HG03039 (cell line): ENCODE measurements at regions not wholly inside any gene's neighbourhood (a gene's known extent, or its start where the extent isn't known, plus 50 kb on each side); places are given as distances from the start of the nearest gene placed in this dataset.
"Not testable (repeated sequence)": the region's sequence is repeated elsewhere in the genome, so short reads cannot be mapped to it uniquely, and the experiment has no call there.

ENCODE experiments used
- ATAC-seq: cut with Tn5 transposase; IDR thresholded peaks from one replicate; pipeline ENCODE4 v1.9.1; 2021; ENCODE audit warnings: mild to moderate bottlenecking, moderate library complexity; ENCODE audit not compliant: unreplicated experiment

DNA sequence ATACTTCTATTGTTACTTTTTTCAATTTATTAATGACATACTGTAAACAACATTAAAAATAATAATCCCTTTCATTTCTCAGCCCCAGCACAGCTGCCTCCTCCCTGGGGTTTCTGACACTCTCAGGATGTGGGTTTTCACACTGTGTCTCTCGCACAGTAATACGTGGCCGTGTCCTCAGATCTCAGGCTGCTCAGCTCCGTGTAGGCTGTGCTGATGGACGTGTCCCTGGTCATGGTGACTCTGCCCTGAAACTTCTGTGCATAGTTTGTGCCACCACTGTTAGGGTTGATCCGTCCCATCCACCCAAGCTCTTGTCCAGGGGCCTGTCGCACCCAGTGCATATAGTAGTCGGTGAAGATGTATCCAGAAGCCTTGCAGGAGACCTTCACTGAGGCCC is 159.9 kb downstream of the POTEB start:
- ATAC-seq: not testable (repeated sequence)

DNA sequence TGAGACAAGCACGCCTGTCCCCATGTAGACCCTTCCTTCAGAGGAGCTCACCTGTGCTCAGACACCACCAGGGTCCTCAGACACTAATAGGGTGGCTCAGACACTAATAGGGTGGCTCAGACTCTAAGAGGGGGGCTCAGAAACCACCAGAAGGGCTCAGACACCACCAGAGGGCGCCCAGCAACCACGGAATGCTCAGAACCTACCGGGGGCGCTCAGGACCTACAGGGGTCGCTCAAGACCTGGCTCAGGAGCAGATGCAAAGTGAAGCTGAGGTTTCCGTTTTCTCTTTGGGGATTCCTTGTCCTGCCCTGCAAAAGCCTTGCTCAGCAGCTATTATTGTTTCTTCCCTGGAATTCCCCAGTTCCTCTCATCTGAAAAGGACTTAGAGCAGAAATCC is 172.1 kb downstream of the POTEB start:
- ATAC-seq: peak; percentile 78

DNA sequence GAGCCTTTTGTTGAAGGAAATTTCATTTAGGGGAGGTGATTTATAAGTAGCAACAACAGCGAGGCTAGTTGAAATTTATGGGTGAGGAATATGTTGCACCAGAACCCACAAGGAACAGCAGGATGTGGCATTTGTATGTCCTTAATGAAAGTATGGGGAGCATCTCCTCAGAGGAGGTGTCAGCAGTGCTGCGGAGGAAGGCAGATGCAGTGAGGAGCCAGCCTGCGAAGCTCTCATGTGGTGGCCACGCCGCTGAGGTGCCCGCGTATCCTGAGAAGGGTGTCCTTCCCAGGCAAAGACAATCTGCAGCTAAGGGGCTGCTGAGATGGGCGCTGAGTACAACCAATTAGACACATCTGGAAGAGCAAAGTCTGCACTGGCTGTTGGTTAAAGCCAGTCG is 178.9 kb downstream of the POTEB start:
- ATAC-seq: not testable (repeated sequence)

DNA sequence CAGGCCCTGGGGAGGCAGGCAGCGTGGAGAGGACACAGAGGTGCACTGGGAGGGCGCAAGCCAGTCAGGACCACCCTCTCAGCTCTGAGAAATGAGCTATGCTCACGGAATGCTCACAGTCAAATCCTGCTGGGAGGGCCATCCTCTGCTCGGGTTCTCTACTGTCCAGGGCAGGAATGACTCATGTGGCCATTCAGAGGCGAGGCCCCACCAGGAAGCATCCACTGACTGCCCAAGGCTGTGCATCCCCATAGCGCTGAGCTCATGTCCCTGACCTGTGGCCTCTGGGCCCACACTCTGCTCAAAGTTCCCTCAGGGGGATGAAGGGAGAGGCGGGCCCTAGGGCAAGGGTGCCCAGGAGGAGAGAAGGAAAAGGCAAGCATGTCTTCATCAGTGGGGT is 182.4 kb downstream of the POTEB start:
- not testable (repeated sequence) for ATAC-seq

DNA sequence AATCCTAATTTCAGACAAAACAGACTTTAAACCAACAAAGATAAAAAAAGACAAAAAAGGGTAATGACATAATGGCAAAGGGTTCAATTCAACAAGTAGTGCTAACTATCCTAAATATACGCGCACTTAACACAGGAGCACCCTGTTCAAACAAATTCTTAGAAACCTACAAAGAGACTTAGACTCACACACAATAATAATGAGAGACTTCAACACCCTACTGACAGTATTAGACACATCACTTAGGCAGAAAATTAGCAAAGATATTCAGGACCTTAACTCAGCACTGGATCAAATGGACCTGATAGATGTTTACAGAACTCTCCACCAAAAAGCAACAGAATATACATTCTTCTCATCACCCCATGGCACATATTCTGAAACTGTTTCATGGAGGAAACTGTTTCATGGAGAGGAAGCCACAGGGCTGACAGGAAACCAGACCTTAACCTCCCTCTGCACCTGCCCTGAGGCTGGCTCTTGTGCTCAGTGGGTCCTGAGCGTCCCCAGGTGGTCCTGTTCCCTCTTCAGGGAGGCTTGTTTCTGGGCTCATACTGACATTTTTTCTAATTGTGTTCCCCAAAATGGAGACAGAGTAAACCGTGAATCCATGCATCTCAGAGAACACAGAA is 184.9 kb downstream of the POTEB start:
- ATAC-seq: not testable (repeated sequence)

DNA sequence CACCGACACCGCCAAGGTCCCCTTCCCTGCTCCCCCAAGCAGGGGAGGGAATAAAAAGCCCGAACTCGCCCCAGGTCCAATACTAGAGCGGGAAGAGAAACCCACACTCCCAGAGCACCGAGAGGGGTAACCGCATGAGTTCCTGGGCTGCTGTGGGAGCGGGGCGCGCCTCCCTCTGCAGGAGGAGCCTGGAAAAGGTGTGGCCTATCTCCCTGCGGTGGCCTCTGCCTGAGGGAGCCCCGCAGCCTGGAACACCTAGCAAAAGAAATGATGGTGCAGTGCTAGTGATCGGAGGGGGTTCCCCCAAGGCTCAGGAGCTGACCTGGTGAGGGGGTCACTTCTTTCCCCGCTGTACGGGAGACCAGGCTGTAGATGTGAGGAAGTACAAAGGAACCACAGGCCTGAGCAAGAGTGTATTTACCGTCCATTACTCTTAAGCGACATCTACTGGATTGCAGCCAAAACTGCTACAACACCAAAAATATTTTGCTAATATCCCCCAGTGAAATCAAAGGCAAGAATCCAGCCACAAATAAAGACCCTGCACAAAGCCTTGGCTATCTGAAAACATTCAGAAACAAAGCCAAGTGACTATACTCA is 216.6 kb upstream of the POTEB3 start:
- peak; percentile 87 for ATAC-seq

DNA sequence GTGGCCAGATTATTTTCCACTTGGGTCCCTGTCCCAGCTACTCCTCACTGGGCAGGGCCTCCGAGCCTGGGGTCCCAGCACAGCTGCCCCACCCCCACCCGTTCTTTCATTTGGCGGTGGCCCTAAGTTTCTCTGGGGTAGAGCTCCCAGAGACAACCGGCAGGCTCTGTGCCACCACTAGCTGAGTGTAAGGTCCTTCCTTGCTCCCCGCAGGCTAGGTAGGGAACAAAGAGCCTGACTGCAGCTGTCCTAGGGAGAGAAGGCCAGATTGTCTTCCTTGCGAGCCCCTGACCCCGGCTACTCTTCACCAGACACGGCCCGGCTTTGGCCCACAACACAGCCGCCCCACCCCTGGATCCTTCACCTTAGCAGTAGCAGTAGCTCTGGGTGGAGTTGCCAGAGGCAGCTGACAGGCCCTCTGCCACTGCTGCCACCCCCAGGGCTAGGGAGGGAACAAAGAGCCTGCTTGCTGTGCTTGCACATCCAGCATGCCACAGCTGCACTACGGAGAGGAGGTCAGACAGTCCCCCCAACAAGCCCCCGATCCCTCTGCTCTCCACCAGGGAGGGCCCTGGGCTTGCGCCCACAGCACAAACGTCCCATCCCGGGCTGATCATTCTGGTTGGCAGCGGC is 215.9 kb upstream of the POTEB3 start:
- ATAC-seq: peak; percentile 32

DNA sequence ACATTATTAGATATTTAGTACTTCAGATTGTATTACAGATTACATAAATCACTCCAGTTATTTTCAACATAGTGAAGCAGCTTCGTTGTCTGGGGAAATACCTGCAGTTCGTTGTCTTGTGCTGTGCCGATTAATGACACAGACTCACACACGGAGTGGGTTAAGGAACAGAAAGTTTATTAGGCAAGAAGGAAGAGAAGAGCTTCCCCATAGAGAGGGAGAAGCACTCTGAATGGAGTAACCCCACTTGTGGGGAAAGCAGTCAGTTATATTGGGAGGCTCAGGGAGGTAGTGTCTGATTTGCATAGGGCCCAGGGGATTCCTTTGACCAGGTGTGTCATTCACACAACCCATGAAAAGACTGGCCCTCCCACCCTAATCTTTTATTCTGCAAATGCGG is 213.4 kb upstream of the POTEB3 start:
- ATAC-seq: not testable (repeated sequence)

DNA sequence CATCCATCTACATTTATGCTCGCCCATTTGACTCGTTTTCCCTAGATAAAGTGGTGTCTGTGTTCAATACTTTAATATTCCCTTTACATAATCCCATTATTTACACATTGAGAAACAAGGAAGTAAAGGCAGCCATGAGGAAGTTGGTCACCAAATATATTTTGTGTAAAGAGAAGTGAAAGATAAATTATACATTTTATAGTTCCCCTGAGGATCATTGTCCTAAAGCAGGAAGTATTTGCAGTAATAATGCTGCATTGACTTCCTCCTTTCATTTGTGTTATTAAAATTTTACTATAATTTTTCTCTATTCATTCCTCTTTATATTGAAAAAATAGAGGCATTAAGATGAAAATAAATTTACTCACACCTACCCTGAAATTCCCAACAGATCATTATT is 198.5 kb upstream of the POTEB3 start:
- ATAC-seq: not testable (repeated sequence)

DNA sequence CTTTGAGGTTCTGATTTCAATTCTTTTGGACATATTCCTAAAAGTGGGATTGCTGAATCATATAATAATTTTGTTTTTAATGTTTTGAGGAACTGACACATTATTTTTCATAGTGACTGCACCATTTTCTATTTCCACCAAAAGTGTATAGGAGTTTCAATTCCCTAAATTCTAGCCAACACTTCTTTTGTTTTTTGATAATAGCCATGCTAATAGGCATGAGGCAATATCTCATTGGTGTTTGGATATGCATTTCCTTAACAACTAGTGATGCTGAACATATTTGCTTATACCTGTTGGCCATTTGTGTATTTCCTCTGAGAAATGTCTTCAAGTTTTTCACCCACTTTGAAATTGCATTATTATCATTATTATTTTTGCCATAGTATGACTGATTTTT is 186.4 kb upstream of the POTEB3 start:
- ATAC-seq: not testable (repeated sequence)

DNA sequence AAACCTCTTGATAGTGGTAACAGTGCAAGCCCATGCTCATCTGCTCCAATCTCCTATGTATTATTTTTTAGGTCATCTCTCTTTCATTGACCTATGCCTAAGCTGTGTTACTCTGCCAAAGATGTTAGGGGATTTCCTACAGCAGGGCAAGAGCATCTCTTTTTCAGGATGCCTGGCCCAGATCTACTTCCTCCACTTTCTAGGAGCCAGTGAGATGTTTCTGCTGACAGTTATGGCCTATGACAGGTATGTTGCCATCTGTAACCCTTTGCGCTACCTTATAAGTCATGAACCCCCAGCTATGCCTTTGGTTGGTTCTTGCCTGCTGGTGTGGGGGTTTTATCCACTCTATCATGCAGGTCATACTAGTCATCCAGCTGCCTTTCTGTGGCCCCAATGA is 168.9 kb upstream of the POTEB3 start:
- not testable (repeated sequence) for ATAC-seq

DNA sequence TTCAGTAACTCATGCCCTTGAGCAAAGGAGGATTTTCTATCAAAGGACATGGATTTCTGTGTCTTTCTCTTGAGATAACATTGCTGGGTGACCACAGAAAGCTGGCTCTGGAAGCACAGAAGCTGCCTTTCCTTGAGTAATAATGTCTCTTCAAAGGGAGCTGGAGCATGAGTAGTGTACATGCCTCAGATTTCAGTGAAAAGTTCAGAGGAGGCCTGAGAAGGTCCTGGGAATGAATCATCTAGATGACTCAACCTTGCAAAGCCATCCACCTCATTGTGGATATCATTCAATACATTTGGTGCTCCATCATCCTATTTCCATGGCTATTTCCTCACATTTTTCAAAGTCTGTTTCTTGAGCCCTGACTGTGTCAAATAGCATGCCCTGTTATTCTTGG is 125.1 kb upstream of the POTEB3 start:
- ATAC-seq: not testable (repeated sequence)

DNA sequence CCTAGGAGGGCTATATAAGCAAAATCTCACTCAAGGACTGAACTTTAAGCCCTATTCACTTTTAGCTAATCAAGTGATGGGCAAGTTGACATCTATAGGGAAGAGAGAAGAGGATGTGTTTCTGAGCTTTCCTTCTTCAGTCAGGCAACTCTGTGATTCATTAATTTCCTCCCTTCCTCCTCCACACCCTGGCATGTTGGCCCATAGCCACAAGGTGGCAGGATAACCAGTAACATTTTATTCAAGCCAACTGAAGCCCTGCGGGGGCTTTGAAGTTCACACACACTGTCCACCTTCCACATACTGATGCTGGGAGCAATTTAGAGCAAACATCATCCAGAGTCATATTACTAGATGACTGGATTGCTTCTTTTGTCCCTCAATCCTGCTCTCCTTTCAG is 111.5 kb upstream of the POTEB3 start:
- ATAC-seq: peak; percentile 79

DNA sequence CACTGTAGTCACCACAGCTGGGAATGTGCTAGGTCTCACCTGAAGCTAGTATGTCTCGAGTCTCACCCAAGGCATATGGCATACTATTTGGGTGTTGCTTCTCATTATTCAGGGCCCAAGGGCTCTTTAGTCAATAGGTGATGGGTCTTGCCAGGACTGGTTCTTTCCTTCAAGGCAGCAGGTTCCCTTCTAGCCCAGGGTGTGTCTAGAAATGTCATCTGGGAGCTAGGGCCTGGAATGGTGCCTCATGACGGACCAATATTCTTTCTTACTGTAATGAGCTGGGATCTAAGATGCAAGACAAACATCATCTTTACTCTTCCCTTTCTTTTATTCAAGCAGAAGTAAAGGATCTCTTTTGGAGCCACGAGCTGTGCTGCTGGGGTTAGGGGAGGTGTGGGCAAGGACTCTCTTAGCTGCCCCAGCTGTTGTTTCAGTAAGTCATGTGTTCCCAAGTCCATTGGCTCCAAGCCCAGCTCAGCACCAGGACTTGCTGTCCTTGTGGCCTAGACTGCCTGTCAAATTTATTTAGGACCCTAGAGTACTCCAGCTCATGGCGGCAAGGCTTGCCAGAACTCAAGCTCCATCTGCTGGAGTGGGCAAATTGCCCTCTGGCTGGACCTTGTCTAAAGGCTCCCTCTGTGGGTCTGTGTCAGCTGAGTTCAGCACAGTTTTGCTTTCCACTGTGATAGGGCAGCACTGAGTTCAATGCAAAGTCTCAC is 106.0 kb upstream of the POTEB3 start:
- ATAC-seq: not testable (repeated sequence)

DNA sequence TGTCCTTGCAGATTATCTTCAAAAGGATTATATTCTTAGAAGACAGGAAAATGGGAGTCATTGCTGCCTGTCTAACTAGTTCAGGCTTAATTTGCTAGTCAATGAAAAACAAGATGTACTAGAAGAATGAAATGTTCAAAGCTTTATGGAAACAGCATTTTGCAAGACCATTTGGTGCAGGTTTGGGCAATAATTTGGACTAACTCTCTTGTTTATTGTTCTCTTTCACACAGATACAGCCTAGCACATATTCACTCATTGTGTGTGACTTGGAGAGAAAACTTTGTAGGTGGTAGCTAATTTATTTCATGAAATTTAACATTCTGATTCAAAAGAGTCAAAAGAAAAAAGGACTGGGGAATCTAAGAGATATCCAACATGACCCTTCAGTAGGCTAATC is 92.5 kb upstream of the POTEB3 start:
- ATAC-seq: not testable (repeated sequence)

DNA sequence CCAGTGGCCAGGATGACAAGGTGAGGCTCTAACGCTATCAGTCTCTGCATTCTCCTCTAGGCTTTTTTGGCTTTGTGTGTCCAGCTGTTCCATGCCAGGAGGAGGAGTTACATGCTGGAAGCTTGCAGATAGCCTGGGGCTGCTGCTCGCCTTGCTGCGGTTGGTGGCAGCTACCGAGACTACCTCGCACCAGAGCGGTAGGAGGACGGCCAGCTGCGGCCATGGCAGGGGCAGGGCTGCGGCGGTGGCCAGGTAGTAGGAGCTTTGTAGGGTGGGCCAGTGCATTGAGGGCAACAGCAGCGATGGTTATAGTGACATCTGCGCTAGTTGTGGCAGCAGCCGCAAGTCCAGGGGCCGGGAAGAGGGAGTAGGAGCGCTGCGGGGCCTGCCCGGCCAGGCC is 75.9 kb upstream of the POTEB3 start:
- not testable (repeated sequence) for ATAC-seq

DNA sequence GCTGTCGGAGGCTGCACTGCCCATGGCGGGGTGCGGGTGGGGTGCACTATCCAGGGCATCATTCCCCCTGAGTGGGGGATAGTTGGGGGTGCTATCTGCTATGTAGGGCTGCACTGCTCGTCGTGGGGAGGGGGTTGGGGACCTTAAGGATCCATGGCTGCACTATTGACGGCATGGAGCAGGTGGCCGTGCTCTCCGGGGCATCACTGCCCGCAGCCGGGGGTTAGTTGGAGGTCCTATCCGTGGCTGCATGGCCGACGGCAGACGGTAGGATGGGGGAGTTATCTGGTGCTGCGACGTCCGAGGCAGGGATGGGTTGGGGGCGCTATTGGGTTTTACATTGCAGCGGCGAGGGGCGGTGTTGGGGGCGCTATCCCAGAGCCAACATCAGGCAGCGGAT is 75.0 kb upstream of the POTEB3 start:
- ATAC-seq: not testable (repeated sequence)

DNA sequence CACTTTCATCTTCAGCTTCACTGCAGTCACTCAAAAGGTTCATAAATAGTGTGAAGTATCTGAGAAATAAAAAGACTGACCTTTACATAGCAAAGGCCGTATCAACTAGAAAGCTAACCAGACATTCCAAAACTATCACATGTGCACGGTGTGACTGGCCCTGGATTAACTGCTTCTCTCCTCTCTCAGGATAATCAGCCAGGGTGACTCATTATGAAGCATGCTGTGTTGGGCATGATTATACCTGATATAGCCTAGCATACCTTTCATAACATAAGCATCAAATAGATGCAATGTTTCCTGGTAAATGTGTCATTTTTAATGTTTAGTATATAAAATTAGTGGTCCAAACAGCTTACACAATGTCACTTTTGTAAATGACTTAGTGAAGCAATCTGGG is 62.7 kb upstream of the POTEB3 start:
- not testable (repeated sequence) for ATAC-seq
